ACC112 (cell line): ENCODE measurements at regions not wholly inside any gene's neighbourhood (a gene's known extent, or its start where the extent isn't known, plus 50 kb on each side); places are given as distances from the start of the nearest gene placed in this dataset.

Source experiments
- H2AFZ ChIP-seq: fragments of 200-600 bp; sonication (generic); one replicate; pipeline ENCODE4 v1.6.0; 2017; ENCODE audit warnings: antibody characterized with exemption, low read length; ENCODE audit not compliant: unreplicated experiment
- H3K27ac ChIP-seq: fragments of 200-600 bp; sonication (generic); 2 replicates; pipeline ENCODE4 v1.5.1; 2014; ENCODE audit warnings: low read depth, mild to moderate bottlenecking, antibody characterized with exemption, low read length, moderate library complexity
- H3K27me3 ChIP-seq: fragments of 200-600 bp; sonication (generic); 2 replicates; pipeline ENCODE4 v1.6.1; 2014; ENCODE audit warnings: mild to moderate bottlenecking, antibody characterized with exemption, low read length, moderate library complexity, mixed read lengths; ENCODE audit not compliant: insufficient read depth
- H3K36me3 ChIP-seq: fragments of 200-600 bp; sonication (generic); 2 replicates; pipeline ENCODE4 v1.6.1; 2016; ENCODE audit warnings: mild to moderate bottlenecking, antibody characterized with exemption, low read length, moderate library complexity, mixed read lengths; ENCODE audit not compliant: insufficient read depth
- H3K4me1 ChIP-seq: fragments of 200-600 bp; sonication (generic); one replicate; pipeline ENCODE4 v1.6.1; 2016; ENCODE audit warnings: low read length, mixed read lengths; ENCODE audit not compliant: insufficient read depth, unreplicated experiment, control insufficient read depth
- H3K4me3 ChIP-seq: fragments of 200-600 bp; sonication (generic); 2 replicates; pipeline ENCODE4 v1.5.1; 2014; ENCODE audit warnings: mild to moderate bottlenecking, low read depth, low read length
- H3K79me2 ChIP-seq: fragments of 200-600 bp; sonication (generic); one replicate; pipeline ENCODE4 v1.6.0; 2016; ENCODE audit warnings: low read length; ENCODE audit not compliant: control insufficient read depth, unreplicated experiment, insufficient read depth

DNA sequence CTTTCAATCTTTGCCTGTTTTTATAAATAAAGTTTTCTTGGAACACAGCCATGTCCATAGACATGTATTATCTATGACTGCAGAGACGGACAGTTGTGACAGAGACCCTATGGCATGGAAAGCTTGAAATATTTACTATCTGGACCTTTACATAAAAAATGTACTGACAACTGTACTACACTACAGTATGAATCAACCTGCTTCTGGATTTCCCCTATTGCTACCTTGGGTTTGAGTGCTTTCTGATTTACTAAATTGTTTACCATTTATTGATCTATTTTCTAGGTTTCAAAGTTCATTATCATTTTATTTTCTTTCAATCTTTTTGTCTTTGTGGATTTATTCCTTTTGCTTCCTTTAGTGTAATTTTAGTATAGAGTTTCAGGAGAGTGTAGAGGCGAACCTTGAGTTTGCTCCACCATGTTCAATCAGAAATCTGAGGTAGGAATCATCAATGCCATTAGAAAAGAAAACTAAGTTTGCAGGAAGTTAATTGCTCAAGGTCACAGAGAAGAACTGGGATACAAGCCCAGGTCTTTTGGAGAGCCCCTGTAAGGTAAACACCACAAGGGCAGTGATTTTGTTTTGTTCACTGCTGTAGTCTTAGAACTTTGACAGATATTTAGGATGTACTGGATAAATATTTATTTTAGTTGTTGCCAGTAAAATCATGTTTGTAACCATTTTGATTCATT is 352.8 kb upstream of the SYNCRIP start:
- no peaks in the 10 kb centered on the region for H3K36me3 ChIP-seq
- no peaks in the 10 kb centered on the region for H3K4me1 ChIP-seq
- H2AFZ ChIP-seq, result no peak overlapping the region
- H3K4me3 ChIP-seq, result no peak overlapping the region
- no peaks in the 10 kb centered on the region for H3K27me3 ChIP-seq
- no peaks in the 10 kb centered on the region for H3K79me2 ChIP-seq
- no peak overlapping the region for H3K27ac ChIP-seq

- Histone ChIP-seq H3K27ac (no peak overlapping the region), H3K36me3 (no peaks in the 10 kb centered on the region), H3K4me1 (no peaks in the 10 kb centered on the region), H3K4me3 (no peak overlapping the region), H2AFZ (no peak overlapping the region), H3K27me3 (no peaks in the 10 kb centered on the region), H3K79me2 (no peaks in the 10 kb centered on the region)
Observed at GRCh38 chr6:85986681-85987080, 344.0 kb upstream of the SYNCRIP start.

GRCh38 chr6:85983032-85983659 is 340.5 kb upstream of the SYNCRIP start:
- no peaks in the 10 kb centered on the region for H3K4me1 ChIP-seq
- H3K27ac ChIP-seq, result no peak overlapping the region
- no peak overlapping the region for H3K4me3 ChIP-seq
- no peak overlapping the region for H2AFZ ChIP-seq
- no peaks in the 10 kb centered on the region for H3K27me3 ChIP-seq
- no peaks in the 10 kb centered on the region for H3K79me2 ChIP-seq
- H3K36me3 ChIP-seq, result no peaks in the 10 kb centered on the region

GRCh38 chr6:85977661-85978060 is 335.0 kb upstream of the SYNCRIP start:
- Histone ChIP-seq H3K4me1 (no peaks in the 10 kb centered on the region), H3K4me3 (no peak overlapping the region), H3K36me3 (no peaks in the 10 kb centered on the region), H3K27ac (no peak overlapping the region), H2AFZ (no peak overlapping the region), H3K79me2 (no peaks in the 10 kb centered on the region), H3K27me3 (no peaks in the 10 kb centered on the region)

- H3K4me1 ChIP-seq, result no peaks in the 10 kb centered on the region
- no peaks in the 10 kb centered on the region for H3K27me3 ChIP-seq
- no peaks in the 10 kb centered on the region for H3K36me3 ChIP-seq
- H3K79me2 ChIP-seq, result no peaks in the 10 kb centered on the region
- H3K27ac ChIP-seq, result no peak overlapping the region
- H3K4me3 ChIP-seq, result no peak overlapping the region
- H2AFZ ChIP-seq, result no peak overlapping the region
Observed at GRCh38 chr6:85975957-85976356, 333.3 kb upstream of the SYNCRIP start.

DNA sequence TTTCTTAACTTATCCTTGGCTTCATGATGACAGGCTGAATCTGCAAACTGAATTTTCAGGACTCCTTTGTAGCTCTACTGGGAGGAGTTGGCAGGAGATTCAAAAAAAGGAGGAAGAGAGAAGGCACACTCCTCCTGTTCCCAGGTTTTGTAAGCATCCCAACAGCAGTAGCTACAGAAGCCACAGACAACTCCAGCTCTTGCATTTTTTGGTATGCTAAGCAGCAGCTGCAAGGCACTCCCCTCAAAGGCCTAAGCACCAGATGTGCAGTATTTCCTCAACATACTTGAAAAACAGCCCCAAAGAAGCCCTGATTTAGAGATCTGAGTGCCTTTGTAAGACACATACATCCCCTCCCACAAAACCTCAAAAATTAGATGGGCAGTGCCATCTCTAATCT is 328.6 kb upstream of the SYNCRIP start:
- Histone ChIP-seq H3K79me2 (no peaks in the 10 kb centered on the region), H2AFZ (no peak overlapping the region), H3K36me3 (no peaks in the 10 kb centered on the region), H3K27me3 (no peaks in the 10 kb centered on the region), H3K27ac (no peak overlapping the region), H3K4me3 (no peak overlapping the region), H3K4me1 (no peaks in the 10 kb centered on the region)

GRCh38 chr6:85966828-85967227 is 324.1 kb upstream of the SYNCRIP start:
- Histone ChIP-seq H3K27me3 (no peaks in the 10 kb centered on the region), H3K27ac (no peak overlapping the region), H3K36me3 (no peaks in the 10 kb centered on the region), H2AFZ (no peak overlapping the region), H3K4me3 (no peak overlapping the region), H3K79me2 (no peaks in the 10 kb centered on the region), H3K4me1 (no peaks in the 10 kb centered on the region)

GRCh38 chr6:85961746-85962145 is 319.1 kb upstream of the SYNCRIP start:
- Histone ChIP-seq H3K27me3 (no peaks in the 10 kb centered on the region), H2AFZ (no peak overlapping the region), H3K4me3 (no peak overlapping the region), H3K27ac (no peak overlapping the region), H3K79me2 (no peaks in the 10 kb centered on the region), H3K4me1 (no peaks in the 10 kb centered on the region), H3K36me3 (no peaks in the 10 kb centered on the region)

DNA sequence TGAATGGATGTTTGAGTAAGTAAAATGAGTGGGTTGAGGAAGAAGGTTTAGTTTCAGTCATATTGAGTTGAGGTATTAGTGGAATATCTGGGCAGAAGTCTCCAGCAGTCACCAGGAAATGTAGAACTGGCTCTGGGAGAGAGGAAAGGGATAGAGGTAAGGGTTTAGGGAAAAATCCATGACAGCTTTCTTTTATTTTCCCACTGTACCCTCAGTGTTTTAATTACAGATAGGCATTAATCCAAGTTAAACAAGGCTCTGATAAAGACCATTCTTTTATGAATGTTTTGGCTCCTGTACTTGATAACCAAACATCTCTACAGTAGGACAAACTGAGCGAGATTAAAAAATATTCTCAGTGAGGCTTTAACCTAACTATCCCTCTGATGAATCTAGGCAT is 318.4 kb upstream of the SYNCRIP start:
- no peak overlapping the region for H3K27ac ChIP-seq
- H2AFZ ChIP-seq, result no peak overlapping the region

GRCh38 chr6:85948481-85948880 is 305.8 kb upstream of the SYNCRIP start:
- H3K27me3 ChIP-seq, result no peaks in the 10 kb centered on the region
- H2AFZ ChIP-seq, result no peak overlapping the region
- H3K36me3 ChIP-seq, result no peaks in the 10 kb centered on the region
- H3K79me2 ChIP-seq, result no peaks in the 10 kb centered on the region
- no peaks in the 10 kb centered on the region for H3K4me1 ChIP-seq
- no peak overlapping the region for H3K4me3 ChIP-seq
- H3K27ac ChIP-seq, result no peak overlapping the region

More for the DNA sequence above, 318.4 kb upstream of the SYNCRIP start:
- no peak overlapping the region for H3K4me3 ChIP-seq
- H3K4me1 ChIP-seq, result no peaks in the 10 kb centered on the region
- no peaks in the 10 kb centered on the region for H3K36me3 ChIP-seq
- no peaks in the 10 kb centered on the region for H3K79me2 ChIP-seq
- H3K27me3 ChIP-seq, result no peaks in the 10 kb centered on the region

DNA sequence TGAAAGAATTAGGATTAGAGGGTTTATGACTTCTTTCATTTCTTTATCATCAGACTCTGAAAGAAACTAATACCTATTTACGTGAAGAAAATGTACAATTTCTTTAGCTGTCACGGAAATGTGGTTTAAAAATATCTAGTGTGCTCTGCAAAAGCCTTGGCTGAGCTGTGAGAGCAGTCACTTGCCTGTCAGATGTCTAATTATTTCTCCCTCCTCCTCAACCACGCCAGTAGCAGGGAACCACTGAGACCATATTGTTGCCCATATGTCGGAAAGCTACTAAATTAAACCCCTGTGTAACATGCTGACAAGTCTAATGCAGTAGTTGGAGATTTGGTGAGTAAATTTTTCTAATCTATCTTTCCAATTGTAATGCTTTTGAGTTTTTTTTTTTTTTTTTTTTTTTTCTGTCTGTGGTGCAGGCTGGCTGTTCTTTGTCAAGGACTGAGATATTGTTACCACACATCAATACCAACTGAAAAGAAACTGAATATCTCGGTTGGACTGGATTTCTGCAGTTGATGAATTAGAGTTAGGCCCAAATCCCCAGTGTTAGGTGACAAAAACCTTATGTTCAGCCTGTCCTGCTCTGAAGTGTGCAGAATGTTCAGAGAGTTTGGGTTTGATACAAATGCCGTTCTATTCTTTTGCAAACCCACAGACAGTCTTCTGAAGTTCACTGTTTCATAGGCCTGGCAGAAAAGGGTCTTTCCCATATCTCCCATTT is 302.9 kb upstream of the SYNCRIP start:
- H3K27ac ChIP-seq, result no peak overlapping the region
- H2AFZ ChIP-seq, result no peak overlapping the region
- no peaks in the 10 kb centered on the region for H3K36me3 ChIP-seq
- no peak overlapping the region for H3K4me3 ChIP-seq
- no peaks in the 10 kb centered on the region for H3K27me3 ChIP-seq
- no peaks in the 10 kb centered on the region for H3K4me1 ChIP-seq
- H3K79me2 ChIP-seq, result no peaks in the 10 kb centered on the region
